Astrocyte of the cerebellum (primary cell): ENCODE measurements at regions not wholly inside any gene's neighbourhood (a gene's known extent, or its start where the extent isn't known, plus 50 kb on each side); places are given as distances from the start of the nearest gene placed in this dataset.

Source experiments
- DNase-seq: peaks from one replicate; pipeline ENCODE4 v3.0.0-alpha.2; 2011; ENCODE audit warnings: low read depth
- H3K4me3 ChIP-seq: 2 replicates; pipeline ENCODE4 v1.5.1; 2011; ENCODE audit warnings: mild to moderate bottlenecking, low read depth, low read length, moderate library complexity
- in situ Hi-C: cut with HindIII; loops from 2 replicates; pipeline ENCODE4 v1.10.0; 2017; ENCODE audit warnings: low sequenced_read_pairs
- TF ChIP-seq, protein P1 (sequence below): IDR thresholded peaks from 2 replicates; pipeline ENCODE4 v1.5.1; 2012; ENCODE audit warnings: low read length, low read depth, moderate library complexity, mild to moderate bottlenecking; ENCODE audit errors: missing control alignments

- DNase-seq: no peak
- no peak overlapping the region for H3K4me3 ChIP-seq
- in situ Hi-C loops: loop anchor here (5.0 kb wide), 1 partner anchor 84 kb away; no protein-coding TSS in a partner anchor
- TF ChIP-seq, protein P1, sequence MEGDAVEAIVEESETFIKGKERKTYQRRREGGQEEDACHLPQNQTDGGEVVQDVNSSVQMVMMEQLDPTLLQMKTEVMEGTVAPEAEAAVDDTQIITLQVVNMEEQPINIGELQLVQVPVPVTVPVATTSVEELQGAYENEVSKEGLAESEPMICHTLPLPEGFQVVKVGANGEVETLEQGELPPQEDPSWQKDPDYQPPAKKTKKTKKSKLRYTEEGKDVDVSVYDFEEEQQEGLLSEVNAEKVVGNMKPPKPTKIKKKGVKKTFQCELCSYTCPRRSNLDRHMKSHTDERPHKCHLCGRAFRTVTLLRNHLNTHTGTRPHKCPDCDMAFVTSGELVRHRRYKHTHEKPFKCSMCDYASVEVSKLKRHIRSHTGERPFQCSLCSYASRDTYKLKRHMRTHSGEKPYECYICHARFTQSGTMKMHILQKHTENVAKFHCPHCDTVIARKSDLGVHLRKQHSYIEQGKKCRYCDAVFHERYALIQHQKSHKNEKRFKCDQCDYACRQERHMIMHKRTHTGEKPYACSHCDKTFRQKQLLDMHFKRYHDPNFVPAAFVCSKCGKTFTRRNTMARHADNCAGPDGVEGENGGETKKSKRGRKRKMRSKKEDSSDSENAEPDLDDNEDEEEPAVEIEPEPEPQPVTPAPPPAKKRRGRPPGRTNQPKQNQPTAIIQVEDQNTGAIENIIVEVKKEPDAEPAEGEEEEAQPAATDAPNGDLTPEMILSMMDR: no peak
These were observed 247.6 kb upstream of the RORA start for GRCh38 chr15:61476741-61477140.

DNA sequence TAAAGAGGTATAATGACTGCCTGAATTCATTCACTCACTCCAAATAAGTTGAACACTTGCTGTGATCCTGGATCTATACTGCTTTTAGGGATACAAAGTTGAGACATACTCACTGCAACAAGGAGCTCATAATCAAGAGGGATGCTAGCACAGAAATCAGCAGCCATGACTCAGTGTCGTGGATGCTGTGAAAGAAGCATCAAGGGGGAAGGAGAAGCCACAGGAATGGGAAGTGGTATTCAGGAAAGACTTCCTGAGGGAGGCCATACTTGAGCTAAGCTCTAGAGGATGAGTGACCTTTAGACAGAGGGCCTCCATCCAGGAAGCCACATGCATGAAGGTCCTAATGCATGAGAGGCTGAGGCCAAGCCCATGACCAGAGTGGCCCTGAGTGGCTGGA is 245.7 kb upstream of the RORA start:
- TF ChIP-seq, protein P1: no peak
- no peak for DNase-seq
- H3K4me3 ChIP-seq: no peak overlapping the region
- in situ Hi-C loops: loop anchor here (5.0 kb wide), 1 partner anchor 82 kb away; no protein-coding TSS in a partner anchor

DNA sequence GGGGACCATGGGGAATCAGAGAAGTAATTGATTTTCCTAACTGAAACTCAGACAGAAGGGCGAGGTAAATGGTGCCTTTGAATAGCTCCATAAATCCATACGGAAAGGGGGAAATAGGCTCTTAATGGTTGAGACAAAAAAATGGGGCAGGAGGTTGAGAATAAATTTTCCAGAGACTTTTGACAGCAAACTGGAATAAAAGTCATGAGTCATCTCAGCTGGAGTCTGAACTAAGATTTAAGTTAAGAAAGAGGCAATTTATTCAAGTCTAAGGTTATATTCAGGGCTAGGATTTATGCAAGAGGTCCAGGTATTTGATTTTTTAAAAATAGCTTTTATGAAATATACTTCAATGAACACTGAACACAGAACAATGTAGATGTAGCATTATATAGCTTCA is 238.7 kb upstream of the RORA start:
- H3K4me3 ChIP-seq: no peak overlapping the region
- TF ChIP-seq, protein P1: no peak
- DNase-seq: no peak
- in situ Hi-C loops: no loop called here

GRCh38 chr15:61459785-61460707 is 230.9 kb upstream of the RORA start:
- no peak overlapping the region for H3K4me3 ChIP-seq
- DNase-seq: peak; percentile 60
- in situ Hi-C loops: no loop called here
- TF ChIP-seq, protein P1: no peak

DNA sequence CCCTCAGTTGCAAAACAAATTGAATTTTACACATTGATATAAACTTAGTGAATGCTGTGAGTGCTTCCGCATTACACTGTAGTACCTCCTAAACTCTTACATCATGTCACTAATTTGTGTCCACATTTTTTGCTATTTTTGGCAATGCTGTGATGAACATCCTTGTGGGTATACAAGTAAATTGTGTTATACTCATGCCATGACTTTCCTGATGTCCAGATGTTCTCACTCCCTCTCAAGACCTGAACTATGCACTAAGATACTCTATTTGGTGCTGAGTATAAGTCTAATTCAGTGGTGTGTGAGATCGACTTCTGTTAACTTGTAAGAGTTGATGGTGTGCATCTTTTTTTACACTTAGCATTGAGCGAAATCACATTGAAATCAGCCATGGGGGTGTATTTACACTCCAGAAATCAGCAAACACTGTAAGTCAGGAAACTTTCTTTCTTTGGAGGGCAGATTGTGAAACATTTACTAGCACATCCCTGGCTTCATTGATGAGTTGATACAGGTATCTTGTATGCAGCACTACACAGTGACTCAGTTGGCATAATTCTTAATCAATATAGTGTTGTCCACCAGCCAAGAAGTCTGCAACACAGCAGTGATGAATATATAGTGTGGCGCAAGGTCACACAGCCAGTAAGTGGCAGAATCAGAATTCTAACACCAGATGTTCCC is 228.1 kb upstream of the RORA start:
- TF ChIP-seq, protein P1: no peak
- DNase-seq: no peak
- in situ Hi-C loops: no loop called here
- no peak overlapping the region for H3K4me3 ChIP-seq

DNA sequence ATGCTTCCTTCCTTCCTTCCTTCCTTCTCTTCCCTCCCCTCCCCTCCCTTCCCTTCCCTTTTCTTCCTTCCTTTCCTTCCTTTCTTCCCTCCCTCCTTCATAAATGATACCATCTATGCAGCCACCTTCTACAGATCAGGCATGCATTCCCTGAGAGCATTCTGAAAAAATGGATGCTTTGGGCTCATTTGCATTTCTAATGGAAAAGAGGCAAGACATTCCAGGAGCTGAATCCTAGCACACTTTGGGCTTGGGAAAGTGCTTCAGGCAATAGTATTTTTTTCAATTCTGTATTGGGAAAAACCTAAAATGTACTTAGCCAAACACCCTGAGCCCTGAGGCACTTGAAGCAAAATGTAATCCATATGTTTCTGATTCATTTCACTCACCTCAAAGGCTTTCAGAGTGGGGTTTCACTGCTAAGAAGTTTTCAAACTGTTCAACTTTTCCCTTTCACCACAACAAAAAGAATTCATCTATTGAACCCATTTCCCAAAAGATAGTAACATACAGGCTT is 220.1 kb upstream of the RORA start:
- in situ Hi-C loops: no loop called here
- TF ChIP-seq, protein P1: no peak
- no peak overlapping the region for H3K4me3 ChIP-seq
- DNase-seq: no peak
